GM12874 (cell line): ENCODE measurements at regions not wholly inside any gene's neighbourhood (a gene's known extent, or its start where the extent isn't known, plus 50 kb on each side); places are given as distances from the start of the nearest gene placed in this dataset.

Experiments
- CTCF ChIP-seq: IDR thresholded peaks from 2 replicates; pipeline ENCODE4 v1.5.1; 2011; ENCODE audit warnings: low read depth, mild to moderate bottlenecking, control low read depth, low read length, moderate library complexity; ENCODE audit not compliant: insufficient read depth

- no peak for TF ChIP-seq CTCF
Measured at GRCh38 chr5:29983528-29984155, 1209.8 kb upstream of the CDH6 start.

- TF ChIP-seq CTCF = no peak
Measured at GRCh38 chr5:29982457-29982856, 1211.0 kb upstream of the CDH6 start.

- no peak for TF ChIP-seq CTCF
Measured at GRCh38 chr5:29972597-29972996, 1220.9 kb upstream of the CDH6 start.

- no peak for TF ChIP-seq CTCF
Measured at GRCh38 chr5:29963956-29964355, 1229.5 kb upstream of the CDH6 start.

GRCh38 chr5:29960323-29960722 lies 1233.2 kb upstream of the CDH6 start:
- no peak for TF ChIP-seq CTCF

- no peak for TF ChIP-seq CTCF
Measured at GRCh38 chr5:29950416-29951145, 1242.9 kb upstream of the CDH6 start.

GRCh38 chr5:29949301-29949872 lies 1244.1 kb upstream of the CDH6 start:
- TF ChIP-seq CTCF = no peak
